OCI-LY1 (cell line): ENCODE measurements at regions not wholly inside any gene's neighbourhood (a gene's known extent, or its start where the extent isn't known, plus 50 kb on each side); places are given as distances from the start of the nearest gene placed in this dataset.

Experiments
- H2AFZ ChIP-seq: fragments of 200-600 bp; sonication (generic), shearing (Covaris generic); 2 replicates; pipeline ENCODE4 v1.6.0; 2014; ENCODE audit warnings: antibody characterized with exemption, mild to moderate bottlenecking, low read length
- H3F3A ChIP-seq: fragments of 200-600 bp; sonication (generic), shearing (Covaris generic); 2 replicates; pipeline ENCODE4 v1.6.0; 2014; ENCODE audit warnings: mild to moderate bottlenecking, antibody characterized with exemption, low read length, moderate library complexity; ENCODE audit not compliant: insufficient read depth
- H3K27ac ChIP-seq: fragments of 200-600 bp; sonication (generic); 2 replicates; pipeline ENCODE4 v1.5.1; 2014; ENCODE audit warnings: low read length, mixed run types, mild to moderate bottlenecking, low read depth; ENCODE audit not compliant: poor library complexity, severe bottlenecking
- H3K27me3 ChIP-seq: fragments of 200-600 bp; sonication (generic); 2 replicates; pipeline ENCODE4 v1.6.0; 2014; ENCODE audit warnings: antibody characterized with exemption, mild to moderate bottlenecking, low read length, moderate library complexity; ENCODE audit not compliant: insufficient read depth
- H3K36me3 ChIP-seq: fragments of 200-600 bp; sonication (generic); 2 replicates; pipeline ENCODE4 v1.6.1; 2014; ENCODE audit warnings: mild to moderate bottlenecking, antibody characterized with exemption, low read length, moderate library complexity, mixed read lengths; ENCODE audit not compliant: insufficient read depth
- H3K4me1 ChIP-seq: fragments of 200-600 bp; sonication (generic); 2 replicates; pipeline ENCODE4 v1.5.1; 2014; ENCODE audit warnings: mild to moderate bottlenecking, low read length, moderate library complexity; ENCODE audit not compliant: insufficient read depth, severe bottlenecking
- H3K4me2 ChIP-seq: fragments of 200-600 bp; sonication (generic), shearing (Covaris generic); 2 replicates; pipeline ENCODE4 v1.6.1; 2014; ENCODE audit warnings: low read length
- H3K4me3 ChIP-seq: fragments of 200-600 bp; sonication (generic); 2 replicates; pipeline ENCODE4 v1.5.1; 2014; ENCODE audit warnings: low read length, low read depth, mild to moderate bottlenecking, mixed read lengths; ENCODE audit not compliant: poor library complexity, severe bottlenecking
- H3K79me2 ChIP-seq: fragments of 200-600 bp; shearing (Covaris generic); 2 replicates; pipeline ENCODE4 v1.6.1; 2016; ENCODE audit warnings: mixed run types, low read length, mixed read lengths; ENCODE audit not compliant: insufficient read depth
- H3K9ac ChIP-seq: fragments of 200-600 bp; sonication (generic), shearing (Covaris generic); 2 replicates; pipeline ENCODE4 v1.6.1; 2014; ENCODE audit warnings: mild to moderate bottlenecking, low read length, mixed read lengths
- H3K9me2 ChIP-seq: fragments of 200-600 bp; sonication (generic), shearing (Covaris generic); 2 replicates; pipeline ENCODE4 v1.6.1; 2014; ENCODE audit warnings: low read depth, mild to moderate bottlenecking, low read length, mixed read lengths
- H3K9me3 ChIP-seq: fragments of 200-600 bp; shearing (Covaris generic); 2 replicates; pipeline ENCODE4 v1.6.1; 2014; ENCODE audit warnings: low read length, mixed read lengths
- H4K20me1 ChIP-seq: fragments of 200-600 bp; sonication (generic), shearing (Covaris generic); 2 replicates; pipeline ENCODE4 v1.6.0; 2016; ENCODE audit warnings: mild to moderate bottlenecking, low read length; ENCODE audit not compliant: insufficient read depth
- EZH2 ChIP-seq: fragments of 200-600 bp; sonication (generic), shearing (Covaris generic); IDR thresholded peaks from 2 replicates; pipeline ENCODE4 v1.8.0; 2017; ENCODE audit warnings: borderline replicate concordance, mixed run types, mild to moderate bottlenecking, antibody characterized with exemption, low read length, moderate library complexity, mixed read lengths
- TF ChIP-seq, protein P1 (sequence below): fragments of 200-600 bp; sonication (generic), shearing (Covaris generic); IDR thresholded peaks from 2 replicates; pipeline ENCODE4 v1.5.1; 2017; ENCODE audit warnings: mild to moderate bottlenecking, antibody characterized with exemption, low read length, moderate library complexity, mixed read lengths

GRCh38 chr1:229140119-229140396, 130.9 kb upstream of the RAB4A start:
- H3K4me3 ChIP-seq, result no peak overlapping the region
- no peaks in the 10 kb centered on the region for H3K79me2 ChIP-seq
- no peaks in the 10 kb centered on the region for H3K9me2 ChIP-seq
- peaks cover 6% of the 10 kb centered on the region; the same call in 1 of the 2 replicates for H3K27me3 ChIP-seq
- no peaks in the 10 kb centered on the region for H3F3A ChIP-seq
- no peak overlapping the region for H2AFZ ChIP-seq
- no peak overlapping the region for H3K9ac ChIP-seq
- H3K4me2 ChIP-seq, result no peak overlapping the region
- no peaks in the 10 kb centered on the region for H3K9me3 ChIP-seq
- H4K20me1 ChIP-seq, result no peaks in the 10 kb centered on the region
- no peak overlapping the region for H3K27ac ChIP-seq
- TF ChIP-seq, protein P1, sequence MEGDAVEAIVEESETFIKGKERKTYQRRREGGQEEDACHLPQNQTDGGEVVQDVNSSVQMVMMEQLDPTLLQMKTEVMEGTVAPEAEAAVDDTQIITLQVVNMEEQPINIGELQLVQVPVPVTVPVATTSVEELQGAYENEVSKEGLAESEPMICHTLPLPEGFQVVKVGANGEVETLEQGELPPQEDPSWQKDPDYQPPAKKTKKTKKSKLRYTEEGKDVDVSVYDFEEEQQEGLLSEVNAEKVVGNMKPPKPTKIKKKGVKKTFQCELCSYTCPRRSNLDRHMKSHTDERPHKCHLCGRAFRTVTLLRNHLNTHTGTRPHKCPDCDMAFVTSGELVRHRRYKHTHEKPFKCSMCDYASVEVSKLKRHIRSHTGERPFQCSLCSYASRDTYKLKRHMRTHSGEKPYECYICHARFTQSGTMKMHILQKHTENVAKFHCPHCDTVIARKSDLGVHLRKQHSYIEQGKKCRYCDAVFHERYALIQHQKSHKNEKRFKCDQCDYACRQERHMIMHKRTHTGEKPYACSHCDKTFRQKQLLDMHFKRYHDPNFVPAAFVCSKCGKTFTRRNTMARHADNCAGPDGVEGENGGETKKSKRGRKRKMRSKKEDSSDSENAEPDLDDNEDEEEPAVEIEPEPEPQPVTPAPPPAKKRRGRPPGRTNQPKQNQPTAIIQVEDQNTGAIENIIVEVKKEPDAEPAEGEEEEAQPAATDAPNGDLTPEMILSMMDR, result no peak
- no peak for TF ChIP-seq EZH2
- H3K4me1 ChIP-seq, result no peaks in the 10 kb centered on the region
- no peaks in the 10 kb centered on the region for H3K36me3 ChIP-seq

- H3K4me2 ChIP-seq, result no peak overlapping the region
- H3F3A ChIP-seq, result no peaks in the 10 kb centered on the region
- H4K20me1 ChIP-seq, result no peaks in the 10 kb centered on the region
These were observed 129.6 kb upstream of the RAB4A start for GRCh38 chr1:229141271-229141670.

DNA sequence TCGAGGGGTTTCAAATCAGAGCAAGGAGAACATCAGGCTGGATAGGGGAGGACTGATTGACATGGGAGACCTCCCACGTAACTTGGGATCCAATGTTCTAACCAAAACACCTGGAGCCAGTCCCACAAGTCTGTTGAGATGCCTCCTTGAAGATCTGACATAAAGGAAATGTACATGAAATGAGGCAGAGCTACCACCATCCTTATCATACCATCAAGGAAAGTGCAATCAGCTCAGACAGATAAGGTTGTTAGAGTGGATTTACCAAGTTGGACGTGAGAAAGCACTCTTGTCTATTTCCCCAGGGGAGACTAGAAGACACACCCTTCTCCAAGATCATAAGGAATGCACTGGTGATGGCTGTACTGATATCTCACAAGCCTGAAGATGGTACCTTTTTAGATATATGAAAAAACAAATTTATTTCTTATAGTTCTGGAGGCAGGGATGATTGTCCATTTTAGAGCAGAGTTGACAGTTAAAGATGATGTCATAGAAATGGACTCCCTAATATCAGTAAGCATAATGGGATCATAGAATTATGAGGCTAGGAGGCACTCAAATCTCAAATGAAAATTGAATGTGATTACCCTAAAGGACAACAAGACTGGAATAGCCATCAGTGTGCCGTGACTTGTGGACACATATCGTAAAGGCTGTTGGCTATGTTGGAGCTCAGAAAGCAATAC, 129.1 kb upstream of the RAB4A start:
- Histone ChIP-seq H4K20me1 (no peaks in the 10 kb centered on the region), H3K9me3 (no peaks in the 10 kb centered on the region), H3K4me2 (no peak overlapping the region), H3K9me2 (no peaks in the 10 kb centered on the region), H3K27me3 (peaks cover 6% of the 10 kb centered on the region; the same call in 1 of the 2 replicates), H3K36me3 (no peaks in the 10 kb centered on the region), H3K4me1 (no peaks in the 10 kb centered on the region), H3K4me3 (no peak overlapping the region), H3K9ac (no peak overlapping the region), H3K27ac (no peak overlapping the region), H3F3A (no peaks in the 10 kb centered on the region), H2AFZ (no peak overlapping the region), H3K79me2 (no peaks in the 10 kb centered on the region)
- no peak for TF ChIP-seq EZH2

More at GRCh38 chr1:229141271-229141670, 129.6 kb upstream of the RAB4A start:
- Histone ChIP-seq H3K9me2 (no peaks in the 10 kb centered on the region), H3K27me3 (peaks cover 6% of the 10 kb centered on the region; the same call in 1 of the 2 replicates), H3K79me2 (no peaks in the 10 kb centered on the region), H3K27ac (no peak overlapping the region), H3K36me3 (no peaks in the 10 kb centered on the region), H2AFZ (no peak overlapping the region), H3K4me1 (no peaks in the 10 kb centered on the region), H3K9ac (no peak overlapping the region), H3K9me3 (no peaks in the 10 kb centered on the region), H3K4me3 (no peak overlapping the region)
- TF ChIP-seq EZH2, result no peak
- TF ChIP-seq, protein P1, result no peak

DNA sequence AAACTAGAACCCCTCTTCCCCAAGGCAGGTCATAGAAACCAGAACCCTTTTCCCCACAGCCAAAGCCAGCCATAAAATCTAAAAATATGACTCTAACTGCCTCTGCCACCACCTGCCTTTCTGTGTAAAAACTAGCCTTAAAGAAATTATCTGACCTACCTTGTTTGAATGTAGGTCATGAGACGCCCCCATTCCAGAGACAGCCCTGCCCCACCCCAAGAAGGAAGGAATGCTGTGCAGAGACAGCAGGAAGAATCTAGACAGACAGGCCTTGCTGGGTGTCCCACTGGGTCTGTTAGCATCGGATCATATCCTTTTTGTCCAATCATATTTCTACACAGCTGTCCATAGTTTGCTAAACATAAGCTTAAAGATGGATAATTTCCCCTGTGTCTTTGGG, 128.4 kb upstream of the RAB4A start:
- H3K9ac ChIP-seq, result no peak overlapping the region

More for the DNA sequence above, 128.4 kb upstream of the RAB4A start:
- Histone ChIP-seq H4K20me1 (no peaks in the 10 kb centered on the region), H3K36me3 (no peaks in the 10 kb centered on the region), H3F3A (no peaks in the 10 kb centered on the region), H2AFZ (no peak overlapping the region), H3K79me2 (no peaks in the 10 kb centered on the region), H3K27ac (no peak overlapping the region), H3K9me3 (no peaks in the 10 kb centered on the region), H3K4me3 (no peak overlapping the region), H3K27me3 (peaks cover 6% of the 10 kb centered on the region; the same call in 1 of the 2 replicates), H3K4me1 (no peaks in the 10 kb centered on the region), H3K9me2 (no peaks in the 10 kb centered on the region), H3K4me2 (no peak overlapping the region)
- no peak for TF ChIP-seq EZH2
- TF ChIP-seq, protein P1, result no peak
